RWPE1 (cell line): ENCODE measurements at regions not wholly inside any gene's neighbourhood (a gene's known extent, or its start where the extent isn't known, plus 50 kb on each side); places are given as distances from the start of the nearest gene placed in this dataset.

Experiments used
- CTCF ChIA-PET: fragments of 350-600 bp; sonication (Branson Sonifier 250); formaldehyde crosslinking; extraction: SDS; loops from one replicate; lab custom pipeline; 2021; lab: Yijun Ruan, JAX
- POLR2A ChIA-PET: fragments of 400-600 bp; formaldehyde crosslinking; extraction: SDS; loops from one replicate; lab custom pipeline; 2020; ENCODE audit warnings: antibody characterized with exemption; ENCODE audit not compliant: low non-redundant PET; lab: Yijun Ruan, JAX
- DNase-seq: peaks from one replicate; pipeline ENCODE4 v3.0.0; 2012; ENCODE audit warnings: low spot score
- H3K27ac ChIP-seq: fragments of 450-650 bp; 2 replicates; pipeline ENCODE4 v1.5.1; 2017
- TF ChIP-seq, protein P1 (sequence below): fragments of 450-650 bp; conservative IDR thresholded peaks from 2 replicates; pipeline ENCODE4 v1.5.1; 2017; ENCODE audit warnings: low read depth, mild to moderate bottlenecking

- TF ChIP-seq, protein P1, sequence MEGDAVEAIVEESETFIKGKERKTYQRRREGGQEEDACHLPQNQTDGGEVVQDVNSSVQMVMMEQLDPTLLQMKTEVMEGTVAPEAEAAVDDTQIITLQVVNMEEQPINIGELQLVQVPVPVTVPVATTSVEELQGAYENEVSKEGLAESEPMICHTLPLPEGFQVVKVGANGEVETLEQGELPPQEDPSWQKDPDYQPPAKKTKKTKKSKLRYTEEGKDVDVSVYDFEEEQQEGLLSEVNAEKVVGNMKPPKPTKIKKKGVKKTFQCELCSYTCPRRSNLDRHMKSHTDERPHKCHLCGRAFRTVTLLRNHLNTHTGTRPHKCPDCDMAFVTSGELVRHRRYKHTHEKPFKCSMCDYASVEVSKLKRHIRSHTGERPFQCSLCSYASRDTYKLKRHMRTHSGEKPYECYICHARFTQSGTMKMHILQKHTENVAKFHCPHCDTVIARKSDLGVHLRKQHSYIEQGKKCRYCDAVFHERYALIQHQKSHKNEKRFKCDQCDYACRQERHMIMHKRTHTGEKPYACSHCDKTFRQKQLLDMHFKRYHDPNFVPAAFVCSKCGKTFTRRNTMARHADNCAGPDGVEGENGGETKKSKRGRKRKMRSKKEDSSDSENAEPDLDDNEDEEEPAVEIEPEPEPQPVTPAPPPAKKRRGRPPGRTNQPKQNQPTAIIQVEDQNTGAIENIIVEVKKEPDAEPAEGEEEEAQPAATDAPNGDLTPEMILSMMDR: no peak
- DNase-seq: no peak
- H3K27ac ChIP-seq: no peak overlapping the region
- ChIA-PET POLR2A (no interaction called here), CTCF (interaction anchor here (0.6 kb wide), 1 partner anchor 29 kb away, joined by 6 read pairs; no protein-coding TSS in a partner anchor)
Measured at GRCh38 chr2:160941290-160941846, 218.9 kb upstream of the TANK start.

GRCh38 chr2:160942476-160943142 is 217.6 kb upstream of the TANK start:
- ChIA-PET CTCF (interaction anchor here (0.6 to 0.9 kb wide), 2 partner anchors 28 to 618 kb away, joined by 3 read pairs; no protein-coding TSS in a partner anchor), POLR2A (no interaction called here)
- no peak for DNase-seq
- TF ChIP-seq, protein P1: no peak
- no peak overlapping the region for H3K27ac ChIP-seq

DNA sequence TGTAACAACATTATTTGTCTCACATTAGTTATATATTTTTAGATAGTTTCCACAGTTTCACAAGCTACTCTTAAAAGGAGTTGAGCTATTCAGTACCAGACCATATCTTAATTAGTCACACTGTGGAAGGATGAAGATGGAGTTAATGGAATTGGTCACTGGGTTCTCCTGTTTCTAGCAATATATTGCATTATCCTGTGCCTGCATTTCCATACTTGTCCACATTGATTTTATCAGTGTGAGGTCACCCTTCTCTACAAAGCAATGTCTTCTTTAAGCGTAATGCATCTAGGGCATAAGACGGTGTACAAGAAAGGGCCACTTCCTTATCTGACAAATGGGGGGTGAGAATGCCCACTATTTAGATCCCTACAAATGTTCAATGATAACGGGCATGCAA is 216.8 kb upstream of the TANK start:
- TF ChIP-seq, protein P1: no peak
- ChIA-PET CTCF (interaction anchor here (0.6 to 0.9 kb wide), 2 partner anchors 27 to 619 kb away, joined by 3 read pairs; no protein-coding TSS in a partner anchor), POLR2A (no interaction called here)
- no peak for DNase-seq
- H3K27ac ChIP-seq: no peak overlapping the region

- H3K27ac ChIP-seq: no peak overlapping the region
- no peak for DNase-seq
- TF ChIP-seq, protein P1: no peak
- ChIA-PET POLR2A (no interaction called here), CTCF (interaction anchor here (0.5 to 0.9 kb wide), 3 partner anchors 17 to 130 kb away, joined by 4 to 9 read pairs (median 4); no protein-coding TSS in a partner anchor)
Measured at GRCh38 chr2:160952464-160953254, 207.6 kb upstream of the TANK start.

DNA sequence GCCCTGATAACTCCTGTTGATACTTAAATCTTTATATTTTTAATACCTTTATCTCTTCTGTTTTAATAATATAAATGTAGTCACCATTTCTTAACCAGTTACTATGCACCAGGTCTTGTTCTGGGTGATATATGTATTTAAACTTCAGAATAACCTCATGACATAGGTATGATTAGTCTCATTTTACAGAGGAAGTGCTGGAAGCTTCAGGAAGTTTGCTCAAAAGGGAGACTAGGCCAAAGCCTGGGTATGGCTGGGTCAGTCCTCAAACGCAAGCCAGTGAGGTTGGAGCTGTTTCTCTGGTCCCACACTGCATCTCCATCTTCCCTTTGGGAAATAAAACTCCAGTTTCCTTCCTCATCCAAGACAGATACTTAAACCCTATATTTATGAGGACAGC is 204.7 kb upstream of the TANK start:
- DNase-seq: no peak
- H3K27ac ChIP-seq: no peak overlapping the region
- CTCF ChIA-PET: no interaction called here
- POLR2A ChIA-PET: no interaction called here
- TF ChIP-seq, protein P1: no peak

GRCh38 chr2:160956243-160956802 is 203.9 kb upstream of the TANK start:
- TF ChIP-seq, protein P1: no peak
- ChIA-PET CTCF (no interaction called here), POLR2A (no interaction called here)
- peak; percentile 36 for DNase-seq
- peak overlapping the region; percentile 78 for H3K27ac ChIP-seq
